ENCODE measurements at regions not wholly inside any gene's neighbourhood (a gene's known extent, or its start where the extent isn't known, plus 50 kb on each side); places are given as distances from the start of the nearest gene placed in this dataset.

GRCh38 chr2:123692121-123692520, 333.0 kb upstream of the CNTNAP5 start:
- Histone ChIP-seq H3K36me3 (no peaks in the 10 kb centered on the region), H3K27ac (no peak overlapping the region), H3K27me3 (no peaks in the 10 kb centered on the region), H3K4me1 (no peaks in the 10 kb centered on the region), H3K4me3 (no peak overlapping the region), H3K9me3 (no peaks in the 10 kb centered on the region)
- DNase-seq (ENCODE audit: low spot score in 2 of 2) = no peak
- no peak for TF ChIP-seq POLR2A (IDR thresholded peaks at IDR 0.05)
- no peak for TF ChIP-seq EP300 (IDR thresholded peaks at IDR 0.05)
- no peak for TF ChIP-seq CTCF (IDR thresholded peaks at IDR 0.05)
- 87 to 88% methylated on average over 2 of the region's 2 CpGs for WGBS, 2 donors

- H3K9me3 ChIP-seq = no peaks in the 10 kb centered on the region
- TF ChIP-seq POLR2A (IDR thresholded peaks at IDR 0.05) = no peak
- TF ChIP-seq CTCF (IDR thresholded peaks at IDR 0.05) = no peak
- 70% methylated on average over 1 of the region's 1 CpG for WGBS, 2 donors
- no peak for DNase-seq (ENCODE audit: low spot score in 2 of 2)
- H3K4me3 ChIP-seq = no peak overlapping the region
- H3K27ac ChIP-seq = no peak overlapping the region
- no peaks in the 10 kb centered on the region for H3K27me3 ChIP-seq
- H3K36me3 ChIP-seq = no peaks in the 10 kb centered on the region
- H3K4me1 ChIP-seq = no peaks in the 10 kb centered on the region
Measured at GRCh38 chr2:123693836-123694235, 331.3 kb upstream of the CNTNAP5 start.

GRCh38 chr2:123695426-123695825, 329.7 kb upstream of the CNTNAP5 start:
- H3K27ac ChIP-seq = no peak overlapping the region
- TF ChIP-seq CTCF (IDR thresholded peaks at IDR 0.05) (no peak), POLR2A (IDR thresholded peaks at IDR 0.05) (no peak), EP300 (IDR thresholded peaks at IDR 0.05) (no peak)
- H3K4me3 ChIP-seq = no peak overlapping the region
- H3K9me3 ChIP-seq = no peaks in the 10 kb centered on the region
- DNase-seq (ENCODE audit: low spot score in 2 of 2) = no peak
- no peaks in the 10 kb centered on the region for H3K4me1 ChIP-seq
- H3K36me3 ChIP-seq = no peaks in the 10 kb centered on the region
- 81 to 87% methylated on average over 4 of the region's 4 CpGs for WGBS, 2 donors
- no peaks in the 10 kb centered on the region for H3K27me3 ChIP-seq

- Histone ChIP-seq H3K36me3 (no peaks in the 10 kb centered on the region), H3K27me3 (no peaks in the 10 kb centered on the region), H3K27ac (no peak overlapping the region), H3K4me3 (no peak overlapping the region), H3K4me1 (no peaks in the 10 kb centered on the region), H3K9me3 (no peaks in the 10 kb centered on the region)
- no peak for DNase-seq (ENCODE audit: low spot score in 2 of 2)
- TF ChIP-seq EP300 (IDR thresholded peaks at IDR 0.05) (no peak), POLR2A (IDR thresholded peaks at IDR 0.05) (no peak), CTCF (IDR thresholded peaks at IDR 0.05) (no peak)
- WGBS, 2 donors = 76 to 77% methylated on average over 4 of the region's 4 CpGs
Measured at GRCh38 chr2:123696021-123696420, 329.1 kb upstream of the CNTNAP5 start.

- Histone ChIP-seq H3K27me3 (no peaks in the 10 kb centered on the region), H3K9me3 (no peaks in the 10 kb centered on the region), H3K4me3 (no peak overlapping the region), H3K27ac (no peak overlapping the region), H3K36me3 (no peaks in the 10 kb centered on the region), H3K4me1 (no peaks in the 10 kb centered on the region)
- TF ChIP-seq EP300 (IDR thresholded peaks at IDR 0.05) = no peak
- no peak for TF ChIP-seq CTCF (IDR thresholded peaks at IDR 0.05)
- no peak for TF ChIP-seq POLR2A (IDR thresholded peaks at IDR 0.05)
- no peak for DNase-seq (ENCODE audit: low spot score in 2 of 2)
Measured at GRCh38 chr2:123696799-123697410, 328.2 kb upstream of the CNTNAP5 start.

Data from tibial nerve (tissue), 4 donors.